Stimulated activated CD4-positive, alpha-beta T cell treated with anti-CD3 and anti-CD28 coated beads, Interleukin-12 subunit alpha, Interleukin-12 subunit beta, amount 100 ng/mL, for 48 hours (primary cell): ENCODE measurements at regions not wholly inside any gene's neighbourhood (a gene's known extent, or its start where the extent isn't known, plus 50 kb on each side); places are given as distances from the start of the nearest gene placed in this dataset.
"Not testable (repeated sequence)": the region's sequence is repeated elsewhere in the genome, so short reads cannot be mapped to it uniquely, and the experiment has no call there.

ENCODE experiments used
- DNase-seq, 3 donors: peaks; one replicate each; pipeline ENCODE4 v3.0.0-alpha.2; 2020; ENCODE audit warnings: low read depth in 2 of 3, low spot score in 1 of 3

DNA sequence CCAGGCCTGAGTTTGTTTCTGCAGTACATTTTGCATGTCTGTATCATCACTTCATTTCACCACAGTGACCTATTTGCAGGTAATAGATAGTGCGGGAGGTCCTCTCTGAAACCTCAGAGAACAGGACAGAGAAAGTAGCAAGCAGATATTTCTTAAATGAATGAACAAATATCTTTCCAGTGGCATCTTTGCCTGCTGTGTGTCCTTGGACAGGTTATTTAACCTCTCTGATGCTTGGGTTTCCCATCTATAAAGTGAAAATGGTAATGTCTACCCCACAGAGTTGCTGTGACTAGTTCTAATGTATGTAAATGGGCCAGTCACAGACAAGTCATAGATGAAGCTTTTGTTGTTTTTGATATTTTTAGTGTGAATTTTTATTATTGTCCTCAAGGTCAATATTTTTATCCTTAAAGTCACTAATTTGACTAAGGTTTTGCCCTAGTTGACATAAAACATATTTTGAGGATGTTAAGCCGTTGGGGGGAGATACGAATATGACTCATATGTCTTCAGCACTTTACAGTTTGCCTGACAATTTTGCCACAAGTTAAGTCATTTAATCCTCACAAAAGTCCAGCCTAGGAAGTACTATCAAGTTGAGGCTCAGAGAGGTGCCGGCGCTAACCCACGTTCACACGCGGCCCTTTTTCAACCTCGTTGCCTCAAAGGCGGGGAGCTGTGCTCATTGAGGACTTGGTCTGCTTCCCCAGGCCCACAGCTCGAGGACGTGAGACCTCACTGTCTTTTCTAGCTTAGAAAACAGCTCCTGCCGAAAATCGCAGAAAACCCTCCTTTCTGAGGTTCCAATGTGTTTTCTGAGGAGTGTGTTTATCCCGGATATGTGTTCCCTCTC is 126.7 kb upstream of the STX18 start:
- DNase-seq = no peak

DNA sequence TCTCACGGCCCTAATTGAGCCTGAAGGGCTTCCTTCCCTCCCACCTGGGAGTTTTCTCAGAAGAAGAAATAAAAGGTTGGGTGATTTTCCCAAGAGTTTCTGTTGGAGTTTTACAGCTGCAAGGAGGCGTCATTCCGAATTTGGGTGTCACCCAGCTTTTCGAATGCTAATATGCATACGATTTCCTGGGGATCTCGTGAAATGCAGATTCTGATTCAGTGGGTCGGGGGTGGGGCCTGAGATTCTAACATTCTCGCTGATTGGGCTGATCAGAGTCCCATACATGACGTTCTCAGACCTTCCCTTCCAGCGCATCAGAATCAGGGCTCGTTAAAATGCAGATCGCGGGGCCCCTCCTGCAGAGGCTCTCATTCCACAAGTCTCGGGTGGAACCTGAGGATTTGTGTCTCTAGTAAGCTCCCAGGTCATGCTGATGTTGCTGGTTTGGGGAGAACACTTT is 125.8 kb upstream of the STX18 start:
- DNase-seq = no peak

DNA sequence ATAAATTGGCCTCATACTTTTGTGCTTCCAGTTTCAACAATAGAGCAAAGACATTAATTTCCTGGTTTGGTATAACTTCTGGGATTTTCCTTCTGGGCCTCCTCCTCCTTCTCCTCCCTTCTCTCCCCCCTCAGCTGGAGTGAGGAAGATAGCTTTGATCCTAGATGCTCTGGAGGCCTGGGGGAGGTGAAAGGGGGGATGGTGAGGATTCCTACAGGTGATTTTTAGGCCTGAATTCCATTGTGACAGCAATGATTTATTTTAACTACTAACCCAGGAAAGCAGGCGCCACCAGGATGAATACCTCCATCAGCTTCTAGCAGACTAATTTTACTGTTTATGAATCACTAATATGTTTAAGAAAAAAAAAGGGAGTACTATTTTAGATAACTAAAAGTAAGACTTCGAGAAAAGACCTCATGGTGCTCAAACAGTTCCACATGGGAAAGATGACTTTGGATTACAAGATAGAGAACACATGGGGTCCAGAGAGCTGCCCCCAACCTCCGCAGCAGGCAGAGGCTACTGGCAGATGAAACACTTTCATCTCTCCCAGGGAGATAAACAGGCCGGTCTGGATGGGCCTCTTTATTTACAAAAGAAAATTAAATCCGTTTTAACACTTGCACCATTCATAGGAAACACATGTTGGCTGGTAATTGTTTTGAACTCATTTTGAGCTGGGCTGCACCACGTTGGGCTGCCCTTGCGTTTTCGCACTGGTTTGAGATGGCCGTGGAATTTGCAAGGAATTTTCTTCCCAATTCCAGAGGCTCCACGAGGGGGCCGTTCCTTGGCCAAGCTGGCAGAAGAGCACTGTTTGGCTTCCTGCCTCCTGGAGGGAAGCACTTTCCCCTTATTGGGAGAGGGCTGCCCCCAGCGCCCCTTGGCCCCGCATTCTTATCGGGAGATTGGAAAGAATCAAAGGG is 125.1 kb upstream of the STX18 start:
- no peak for DNase-seq

DNA sequence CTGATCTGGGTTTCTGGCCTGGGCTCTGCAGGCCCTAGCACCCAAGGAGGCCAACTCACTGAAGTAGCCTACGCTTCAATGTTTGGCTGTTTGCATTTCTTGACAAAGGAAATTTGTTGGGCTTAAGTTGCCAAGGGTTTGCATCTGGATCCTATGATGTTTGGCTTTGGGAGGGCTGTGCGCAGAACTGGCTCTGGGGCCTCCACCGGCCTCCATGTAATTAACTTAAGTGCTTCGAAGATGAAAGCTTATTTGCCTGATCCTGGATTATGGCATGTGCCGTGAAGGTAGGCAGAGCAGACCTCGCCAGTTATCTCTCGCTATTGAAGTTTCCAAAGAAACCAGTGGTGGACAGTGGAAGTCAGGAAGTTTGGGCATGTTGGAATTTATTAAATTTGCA is 124.3 kb upstream of the STX18 start:
- no peak for DNase-seq

DNA sequence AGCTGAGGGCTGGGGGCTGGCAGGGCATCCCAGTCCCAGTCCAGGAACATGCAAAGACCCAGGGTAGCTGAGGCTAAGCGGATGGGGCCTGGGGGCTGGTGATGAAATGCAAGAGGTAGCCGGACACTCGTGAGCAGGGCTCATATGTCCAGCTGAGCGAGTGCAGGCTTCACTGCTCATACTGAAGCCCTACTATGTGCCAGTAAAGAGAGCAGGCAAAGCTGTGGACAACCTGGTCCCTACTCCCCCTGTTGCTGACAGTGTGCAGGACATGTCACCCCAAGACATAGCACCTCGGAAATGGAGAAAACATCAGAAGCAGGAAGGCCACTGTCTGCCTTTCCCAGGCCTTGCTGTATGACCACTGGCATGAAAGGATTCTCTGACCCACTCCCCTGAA is 122.4 kb upstream of the STX18 start:
- DNase-seq = no peak

DNA sequence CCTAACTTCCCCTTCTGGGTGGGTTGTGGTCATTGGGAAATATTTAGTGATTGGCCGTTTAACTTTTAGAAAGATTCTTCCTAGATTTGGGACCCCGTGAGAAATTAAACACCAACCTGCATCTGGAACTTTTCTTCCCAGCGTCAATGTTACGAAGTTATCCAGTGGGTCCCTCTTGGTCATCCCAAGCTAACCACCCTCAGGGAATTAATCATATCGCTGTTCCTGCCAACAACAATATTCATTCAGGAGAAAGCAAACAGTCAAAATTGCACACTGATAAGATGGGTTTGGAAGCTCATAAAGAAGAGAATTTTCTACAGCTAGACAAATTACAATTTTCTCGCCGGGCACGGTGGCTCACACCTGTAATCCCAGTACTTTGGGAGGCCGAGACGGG is 121.2 kb upstream of the STX18 start:
- DNase-seq = no peak

DNA sequence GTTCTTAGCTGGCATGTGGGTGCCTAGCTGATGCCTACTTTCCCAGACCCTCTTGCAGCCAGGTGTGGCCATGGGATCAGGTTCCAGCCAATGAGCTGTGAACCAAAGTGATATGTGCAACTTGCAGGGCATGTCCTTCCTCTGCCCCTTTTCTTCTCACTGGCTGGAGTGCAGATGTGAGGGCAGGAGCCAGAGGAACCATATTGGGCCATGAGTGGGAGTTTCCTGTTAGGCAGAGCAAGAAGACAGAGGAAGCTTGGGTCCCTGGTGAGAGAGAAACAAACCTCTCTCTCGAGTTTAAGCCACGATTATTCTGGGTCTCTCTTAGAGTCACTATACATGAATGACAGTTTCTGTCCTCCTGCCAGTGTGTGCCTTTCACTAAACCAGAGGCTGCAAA is 120.4 kb upstream of the STX18 start:
- no peak for DNase-seq

DNA sequence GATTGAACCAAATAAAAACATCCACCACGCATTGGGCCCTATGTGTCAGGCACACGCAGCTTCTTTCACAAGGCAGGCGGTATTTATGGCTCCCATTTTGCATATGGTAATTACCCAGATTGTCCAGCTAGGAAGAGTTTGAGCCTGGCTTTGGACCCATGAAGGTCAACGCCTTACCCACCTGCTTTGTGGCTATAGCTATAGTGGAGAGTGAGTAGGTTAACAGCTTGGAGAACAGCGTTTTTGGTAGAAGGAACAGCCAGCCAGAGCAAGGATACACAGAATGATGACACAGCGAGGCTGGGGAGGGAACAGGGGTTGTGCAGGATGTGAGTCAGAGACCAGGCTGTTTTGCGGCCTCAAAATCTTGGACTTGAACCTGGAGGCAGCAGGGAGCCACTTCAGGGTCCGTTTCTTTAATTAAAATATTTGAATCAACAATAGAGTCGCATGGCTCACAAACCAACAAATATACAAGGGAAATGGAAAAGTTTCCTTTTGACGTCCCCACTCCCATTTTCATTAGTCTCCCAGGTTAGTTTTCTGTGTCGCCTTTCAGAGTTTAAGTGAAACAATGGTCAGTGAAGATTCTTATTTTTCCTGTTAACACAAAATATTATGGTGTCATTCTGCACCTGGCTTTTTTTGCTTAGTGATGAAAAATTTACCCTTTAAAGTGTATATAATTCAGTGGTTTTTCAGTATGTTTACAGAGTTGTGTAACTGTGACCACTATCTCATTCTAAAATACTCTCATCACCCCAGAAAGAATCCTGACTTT is 118.2 kb upstream of the STX18 start:
- DNase-seq = no peak

DNA sequence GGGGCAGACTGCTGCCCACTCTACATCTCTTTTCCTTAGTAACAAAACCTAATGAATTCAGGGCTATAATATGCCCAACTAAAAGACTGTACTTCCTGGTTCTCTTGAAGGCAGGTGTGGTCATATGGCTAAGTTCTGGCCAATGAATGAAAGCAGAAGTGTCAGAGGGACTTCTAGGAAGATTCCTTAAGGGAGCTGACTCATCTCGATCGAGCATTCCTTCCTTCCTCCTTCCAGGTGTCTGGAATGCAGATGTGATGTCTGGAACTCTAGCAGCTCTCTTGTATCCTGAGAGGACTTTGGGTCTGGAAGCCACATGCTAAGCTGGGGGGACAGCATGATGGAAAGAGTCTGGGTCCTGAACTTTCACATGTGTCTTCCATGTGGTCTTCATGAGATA is 116.2 kb upstream of the STX18 start:
- DNase-seq = no peak

DNA sequence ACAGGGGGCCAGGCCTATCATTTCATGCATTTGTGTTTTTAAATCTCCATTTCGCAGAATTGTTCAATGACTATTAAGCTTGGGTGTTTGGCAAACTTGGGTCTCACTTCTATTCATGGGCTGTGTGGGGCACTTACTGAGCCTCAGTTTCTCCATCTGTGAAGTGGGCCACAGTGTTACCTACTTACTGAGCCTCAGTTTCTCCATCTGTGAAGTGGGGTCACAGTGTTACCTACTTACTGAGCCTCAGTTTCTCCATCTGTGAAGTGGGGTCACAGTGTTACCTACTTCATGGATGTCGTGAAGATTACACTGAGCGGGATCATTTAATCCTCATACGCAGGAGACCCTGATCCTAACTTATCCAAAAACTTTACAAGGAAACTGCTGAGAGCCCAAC is 115.1 kb upstream of the STX18 start:
- no peak for DNase-seq

DNA sequence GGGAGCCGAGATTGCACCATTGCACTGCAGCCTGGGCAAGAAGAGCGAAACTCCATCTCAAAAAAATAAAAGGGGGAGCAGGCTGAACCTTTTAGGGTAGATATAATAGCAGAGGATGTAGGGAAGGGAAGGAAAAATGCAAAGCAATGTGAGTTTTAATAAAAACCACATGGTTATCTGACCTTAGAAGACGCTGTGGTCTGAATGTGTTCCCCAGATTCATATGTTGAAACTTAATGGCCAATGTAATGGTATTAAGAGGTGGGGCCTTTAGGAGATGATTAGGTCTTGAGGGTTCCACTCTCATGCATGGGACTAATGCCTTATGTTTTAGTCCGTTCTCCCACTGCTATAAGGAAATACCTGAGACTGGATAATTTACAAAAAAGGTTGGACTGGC is 114.1 kb upstream of the STX18 start:
- no peak for DNase-seq

DNA sequence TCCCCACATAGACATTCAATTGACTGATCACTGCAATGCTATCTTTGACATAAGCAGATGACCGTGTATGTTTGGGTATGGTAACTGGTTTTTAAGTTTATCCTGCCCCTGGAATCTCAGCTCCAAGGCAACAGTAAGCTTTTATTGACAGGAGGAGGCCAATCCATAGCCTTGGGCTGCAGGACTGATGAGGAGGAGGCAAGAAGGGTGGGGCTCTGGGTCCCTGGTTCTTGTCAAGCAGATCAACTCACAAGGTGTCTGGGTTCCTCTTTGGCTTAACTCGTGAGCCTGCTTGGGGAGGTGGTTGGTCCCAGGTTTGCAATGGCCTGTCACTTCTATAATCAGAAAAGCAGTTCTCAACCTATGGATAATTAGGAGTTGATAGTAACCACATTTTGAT is 113.2 kb upstream of the STX18 start:
- no peak for DNase-seq

DNA sequence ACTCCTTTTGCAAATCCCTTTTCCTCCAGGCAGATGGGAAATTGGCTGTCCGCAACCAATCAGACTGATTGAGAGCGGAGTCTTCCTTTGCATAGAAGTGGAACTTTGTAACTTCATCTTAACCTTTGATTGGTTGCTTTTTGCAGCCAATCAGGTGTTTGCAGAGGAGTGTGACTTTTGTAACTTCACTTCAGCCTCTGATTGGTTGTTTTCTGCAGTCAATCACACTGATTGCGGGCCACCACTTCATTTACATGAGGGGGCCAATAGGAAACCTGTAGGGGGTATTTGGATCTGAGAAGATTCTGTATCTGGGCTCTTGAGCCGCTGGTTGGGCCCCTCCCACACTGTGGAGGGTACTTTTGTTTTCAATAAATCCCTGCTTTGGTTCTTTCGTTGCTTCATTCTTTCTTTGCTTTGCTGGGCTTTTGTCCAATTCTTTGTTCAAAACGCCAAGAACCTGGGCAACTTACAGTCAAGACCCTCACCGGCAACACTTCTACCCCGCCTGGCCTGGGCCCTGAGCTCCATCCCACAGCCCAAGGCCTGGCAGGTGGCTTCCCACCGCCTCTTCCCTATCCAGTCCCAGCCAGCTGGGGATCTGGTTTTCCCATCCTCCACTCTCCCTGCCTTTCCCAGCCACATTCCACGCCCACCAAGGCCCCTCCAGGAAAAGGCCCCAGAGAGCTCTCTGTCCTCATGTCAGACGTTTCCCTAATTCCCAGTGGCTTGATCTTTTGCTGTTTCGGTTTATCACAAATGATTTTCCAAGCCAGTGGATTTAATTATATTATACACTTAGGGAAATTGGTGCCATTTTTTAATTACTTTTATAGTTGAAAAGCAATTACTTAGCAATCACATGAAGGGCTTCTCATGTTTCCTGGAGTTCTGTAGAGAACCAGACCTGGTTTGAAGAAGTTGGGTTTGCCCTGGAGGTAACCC is 110.2 kb upstream of the STX18 start:
- no peak for DNase-seq

DNA sequence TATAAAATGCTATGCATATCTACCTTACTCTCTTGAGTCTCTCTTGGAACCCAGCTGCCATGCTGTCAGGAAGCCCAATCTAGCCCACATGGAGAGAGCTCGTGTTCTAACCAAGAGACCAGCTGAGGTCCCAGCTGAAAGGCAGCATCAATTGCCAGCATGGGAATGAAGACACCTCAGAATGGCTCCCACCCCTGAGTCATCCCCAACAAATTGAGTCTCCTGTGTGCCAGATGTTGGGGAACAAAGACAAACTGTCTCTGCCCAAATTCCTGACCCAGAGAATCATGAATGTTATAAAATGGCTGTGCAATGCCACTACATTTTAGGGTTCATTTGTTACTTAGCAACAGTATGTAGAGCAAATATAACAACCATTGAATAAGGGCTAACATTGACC is 105.2 kb upstream of the STX18 start:
- no peak for DNase-seq

DNA sequence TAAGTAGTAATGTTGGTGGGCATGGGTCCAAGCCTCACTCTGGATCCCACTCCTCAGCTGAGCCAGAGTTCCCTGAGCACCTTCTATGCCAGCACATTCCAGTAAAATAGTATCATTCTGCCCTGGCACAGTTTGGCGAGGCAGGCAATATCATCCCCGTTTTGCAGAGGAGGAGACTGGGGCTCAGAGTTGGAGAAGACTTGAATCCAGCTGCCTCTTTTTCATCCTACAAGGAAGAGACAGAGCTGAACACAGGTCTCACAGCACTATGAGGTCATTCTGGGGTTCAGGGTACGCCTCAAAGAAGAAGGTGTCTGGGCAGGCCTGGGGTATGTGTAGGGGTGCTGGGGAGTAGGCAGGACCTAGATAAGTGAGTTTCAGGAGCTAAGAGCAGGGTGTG is 103.9 kb upstream of the STX18 start:
- DNase-seq = no peak

DNA sequence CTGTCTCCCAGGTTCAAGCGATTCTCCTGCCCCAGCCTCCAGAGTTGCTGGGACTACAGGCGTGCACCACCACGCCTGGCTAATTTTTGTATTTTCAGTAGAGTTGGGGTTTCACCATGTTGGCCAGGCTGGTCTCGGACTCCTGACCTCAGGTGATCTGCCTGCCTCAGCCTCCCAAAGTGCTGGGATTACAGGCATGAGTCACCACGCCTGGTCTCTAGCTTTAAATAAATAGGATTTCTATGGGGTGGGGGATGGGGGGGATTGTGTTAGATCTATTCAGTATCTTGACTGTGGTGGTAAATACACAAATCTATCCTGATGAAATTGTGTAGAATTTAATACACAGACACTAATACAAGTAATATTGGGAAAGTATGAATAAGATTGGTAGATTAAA is 102.4 kb upstream of the STX18 start:
- DNase-seq = not testable (repeated sequence)

DNA sequence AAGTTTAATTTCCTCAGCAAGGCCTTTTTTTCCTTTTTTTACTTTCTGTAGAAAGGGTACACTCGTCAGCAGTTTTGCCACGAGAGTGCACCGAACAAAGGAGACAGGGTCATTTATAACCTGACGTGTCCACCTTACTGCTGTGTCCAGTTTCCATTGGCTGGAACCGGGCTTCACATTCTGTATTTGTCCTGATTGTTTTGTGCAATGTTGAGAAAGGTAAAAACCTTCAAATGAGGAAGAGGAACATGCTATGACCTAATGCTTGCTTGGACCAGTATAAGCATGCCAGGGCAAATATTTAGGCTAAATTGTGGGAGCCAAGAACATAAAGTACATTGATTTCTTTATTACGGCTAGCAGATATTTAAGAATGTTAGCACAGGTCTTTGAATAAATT is 101.9 kb upstream of the STX18 start:
- not testable (repeated sequence) for DNase-seq

DNA sequence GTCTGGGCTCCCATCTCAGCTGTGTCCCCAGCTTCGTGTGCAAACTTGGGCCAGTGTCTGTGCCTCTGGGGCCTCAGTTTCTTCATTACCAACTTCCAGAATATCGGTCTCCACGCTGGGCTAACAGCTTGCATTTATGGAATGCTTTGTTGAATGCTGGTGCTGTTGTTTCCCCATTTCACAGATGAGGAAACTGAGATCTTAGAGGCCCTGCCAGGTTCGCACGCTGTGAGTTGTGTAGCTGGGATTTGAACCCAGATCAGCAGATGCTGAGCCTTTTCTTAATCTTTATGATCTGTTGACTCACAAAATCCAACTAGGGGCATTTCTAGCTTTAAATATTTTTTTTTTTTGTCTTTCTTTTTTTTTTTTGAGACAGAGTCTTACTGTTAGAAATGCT is 101.5 kb upstream of the STX18 start:
- DNase-seq = no peak

DNA sequence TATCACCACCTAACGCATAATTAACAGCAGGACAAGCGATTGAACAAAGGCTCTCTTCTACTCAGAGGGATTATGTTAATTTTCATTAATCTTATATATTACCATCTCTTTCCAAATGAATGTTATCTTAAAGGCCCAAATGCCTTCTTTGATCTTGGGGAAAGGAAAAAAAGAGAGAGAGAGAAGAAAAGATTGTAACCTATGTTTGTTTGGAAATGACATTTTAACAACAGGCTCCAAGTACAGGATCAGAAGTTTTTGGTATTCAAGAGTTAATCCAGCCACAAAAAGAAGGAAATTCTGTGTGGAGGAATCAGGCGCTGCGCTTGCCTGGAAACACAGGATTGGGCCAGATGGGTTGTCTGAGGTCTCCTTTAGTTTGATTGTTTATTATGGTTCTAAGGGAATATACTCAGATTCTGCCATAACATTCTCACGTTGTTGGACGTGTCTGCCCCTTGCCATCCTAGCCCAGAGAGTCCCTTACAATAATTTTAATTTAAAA is 100.7 kb upstream of the STX18 start:
- DNase-seq = no peak
